Lower lobe of right lung (tissue), 2 donors: ENCODE measurements at regions not wholly inside any gene's neighbourhood (a gene's known extent, or its start where the extent isn't known, plus 50 kb on each side); places are given as distances from the start of the nearest gene placed in this dataset. TPM values are rescaled to one million over a fixed set of nuclear protein-coding genes. Genes with fewer than 3 reads are reported as not detected.

ENCODE experiments used
- ATAC-seq, 2 donors: fragments of 200-7000 bp; cut with Tn5 transposase; one replicate each; pipeline ENCODE4 v1.9.1; 2020 to 2022; ENCODE audit warnings: mild to moderate bottlenecking in 2 of 2, moderate library complexity in 2 of 2
- DNase-seq: peaks from one replicate; pipeline ENCODE4 v3.0.0-alpha.2; 2020
- H3K27ac ChIP-seq: fragments of 200-600 bp; one replicate; pipeline ENCODE4 v1.8.0; 2022
- H3K27me3 ChIP-seq: fragments of 200-600 bp; one replicate; pipeline ENCODE4 v1.8.0; 2022; ENCODE audit warnings: low read depth
- H3K36me3 ChIP-seq: fragments of 200-600 bp; one replicate; pipeline ENCODE4 v1.8.0; 2022; ENCODE audit warnings: mild to moderate bottlenecking
- H3K4me1 ChIP-seq: fragments of 200-600 bp; one replicate; pipeline ENCODE4 v1.8.0; 2022
- H3K4me3 ChIP-seq: fragments of 200-600 bp; one replicate; pipeline ENCODE4 v1.8.0; 2022; ENCODE audit warnings: mild to moderate bottlenecking
- H3K9me3 ChIP-seq: fragments of 200-600 bp; one replicate; pipeline ENCODE4 v1.8.0; 2022
- intact Hi-C: fragments of 100-400 bp; cut with DNase I; formaldehyde crosslinking; loops from one replicate; pipeline ENCODE4 v1.11.0; 2022
- microRNA-seq: library from miRNA; unstranded; fragments of <30 nt; microRNA quantifications from one replicate; pipeline ENCODE4 v1.2.0, GENCODE V29; 2020; ENCODE audit warnings: borderline number of aligned reads
- TF ChIP-seq, protein P1 (sequence below): fragments of 200-600 bp; IDR thresholded peaks from one replicate; pipeline ENCODE4 v1.8.0; 2022; ENCODE audit warnings: antibody characterized with exemption, mild to moderate bottlenecking
- donor health status: DM: no; HTN: yes; CAD: no; lungs with severe emphysema.

DNA sequence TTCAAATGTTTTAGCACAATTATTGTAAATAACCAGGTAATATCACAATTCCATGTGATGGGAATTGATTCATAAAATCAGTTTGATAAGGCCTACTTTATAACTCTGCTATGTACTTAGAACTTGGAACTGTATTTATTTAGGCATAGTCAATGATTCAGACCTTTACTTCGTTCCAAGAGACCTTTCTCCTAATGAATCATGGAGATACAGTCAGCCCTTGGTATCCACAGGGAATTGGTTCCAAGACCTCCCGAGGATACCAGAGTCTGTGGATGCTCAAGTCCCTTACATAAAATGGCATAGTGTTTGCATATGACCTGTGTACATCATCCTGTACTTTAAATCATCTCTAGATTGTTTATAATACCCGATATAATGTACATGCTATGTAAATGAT lies 60.8 kb upstream of the UMPS start:
- no peak for ATAC-seq
- intact Hi-C loops, result no loop called here
- DNase-seq, result no peak
- TF ChIP-seq, protein P1, sequence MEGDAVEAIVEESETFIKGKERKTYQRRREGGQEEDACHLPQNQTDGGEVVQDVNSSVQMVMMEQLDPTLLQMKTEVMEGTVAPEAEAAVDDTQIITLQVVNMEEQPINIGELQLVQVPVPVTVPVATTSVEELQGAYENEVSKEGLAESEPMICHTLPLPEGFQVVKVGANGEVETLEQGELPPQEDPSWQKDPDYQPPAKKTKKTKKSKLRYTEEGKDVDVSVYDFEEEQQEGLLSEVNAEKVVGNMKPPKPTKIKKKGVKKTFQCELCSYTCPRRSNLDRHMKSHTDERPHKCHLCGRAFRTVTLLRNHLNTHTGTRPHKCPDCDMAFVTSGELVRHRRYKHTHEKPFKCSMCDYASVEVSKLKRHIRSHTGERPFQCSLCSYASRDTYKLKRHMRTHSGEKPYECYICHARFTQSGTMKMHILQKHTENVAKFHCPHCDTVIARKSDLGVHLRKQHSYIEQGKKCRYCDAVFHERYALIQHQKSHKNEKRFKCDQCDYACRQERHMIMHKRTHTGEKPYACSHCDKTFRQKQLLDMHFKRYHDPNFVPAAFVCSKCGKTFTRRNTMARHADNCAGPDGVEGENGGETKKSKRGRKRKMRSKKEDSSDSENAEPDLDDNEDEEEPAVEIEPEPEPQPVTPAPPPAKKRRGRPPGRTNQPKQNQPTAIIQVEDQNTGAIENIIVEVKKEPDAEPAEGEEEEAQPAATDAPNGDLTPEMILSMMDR, result no peak
- no peaks in the 10 kb centered on the region for H3K27me3 ChIP-seq
- H3K9me3 ChIP-seq, result no peaks in the 10 kb centered on the region
- no peak overlapping the region for H3K27ac ChIP-seq
- no peaks in the 10 kb centered on the region for H3K4me1 ChIP-seq
- peaks cover 7% of the 10 kb centered on the region for H3K36me3 ChIP-seq
- no peak overlapping the region for H3K4me3 ChIP-seq

GRCh38 chr3:124671106-124671505 lies 59.1 kb upstream of the UMPS start:
- Histone ChIP-seq H3K4me3 (no peak overlapping the region), H3K4me1 (no peaks in the 10 kb centered on the region), H3K9me3 (no peaks in the 10 kb centered on the region), H3K27me3 (no peaks in the 10 kb centered on the region), H3K27ac (no peak overlapping the region), H3K36me3 (peaks cover 16% of the 10 kb centered on the region)
- DNase-seq (no peak), ATAC-seq (peak in 1 of 2 donors; percentile 35)
- intact Hi-C loops, result no loop called here
- TF ChIP-seq, protein P1, result no peak

DNA sequence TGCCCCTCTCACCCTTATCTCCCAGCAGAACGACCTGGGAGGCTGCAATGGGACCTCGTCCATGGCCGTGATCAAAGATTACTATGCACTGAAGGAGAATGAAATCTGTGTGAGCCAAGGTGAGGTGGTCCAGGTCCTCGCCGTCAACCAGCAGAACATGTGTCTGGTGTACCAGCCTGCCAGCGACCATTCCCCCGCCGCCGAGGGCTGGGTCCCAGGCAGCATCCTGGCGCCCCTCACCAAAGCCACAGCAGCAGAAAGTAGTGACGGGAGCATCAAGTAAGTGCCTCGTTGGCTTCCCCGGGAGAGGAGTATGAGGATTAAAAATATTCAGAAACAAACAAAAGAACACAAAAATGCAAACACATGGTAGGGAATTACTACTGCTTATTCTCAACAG lies 55.9 kb upstream of the UMPS start:
- intact Hi-C loops, result no loop called here
- H3K27ac ChIP-seq, result no peak overlapping the region
- no peak overlapping the region for H3K4me3 ChIP-seq
- H3K9me3 ChIP-seq, result no peaks in the 10 kb centered on the region
- DNase-seq (no peak), ATAC-seq (no peak)
- no peaks in the 10 kb centered on the region for H3K27me3 ChIP-seq
- H3K36me3 ChIP-seq, result peaks cover 16% of the 10 kb centered on the region
- H3K4me1 ChIP-seq, result no peaks in the 10 kb centered on the region
- TF ChIP-seq, protein P1, result no peak

DNA sequence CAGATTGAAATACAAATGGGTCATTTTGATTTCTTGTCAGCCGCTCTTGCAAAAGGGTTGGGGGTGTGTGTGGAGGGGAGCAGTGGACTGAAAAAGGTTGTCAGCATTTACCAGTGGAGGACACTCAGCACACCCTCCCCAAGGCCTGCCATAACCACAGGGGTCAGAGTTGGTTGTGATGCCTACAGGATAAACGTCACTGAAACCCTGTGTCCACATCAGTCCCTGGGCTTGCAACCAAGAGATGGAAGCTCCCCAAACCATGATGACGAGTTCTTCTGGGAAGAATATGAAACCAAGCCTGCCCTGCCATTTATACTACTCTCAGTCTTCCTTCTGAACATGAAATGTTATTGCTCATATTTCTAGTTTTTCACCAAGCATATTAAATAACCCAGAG lies 54.0 kb upstream of the UMPS start:
- Histone ChIP-seq H3K4me1 (no peaks in the 10 kb centered on the region), H3K27me3 (no peaks in the 10 kb centered on the region), H3K36me3 (peaks cover 16% of the 10 kb centered on the region), H3K4me3 (no peak overlapping the region), H3K27ac (no peak overlapping the region), H3K9me3 (no peaks in the 10 kb centered on the region)
- intact Hi-C loops, result no loop called here
- DNase-seq (no peak), ATAC-seq (no peak)
- TF ChIP-seq, protein P1, result no peak

DNA sequence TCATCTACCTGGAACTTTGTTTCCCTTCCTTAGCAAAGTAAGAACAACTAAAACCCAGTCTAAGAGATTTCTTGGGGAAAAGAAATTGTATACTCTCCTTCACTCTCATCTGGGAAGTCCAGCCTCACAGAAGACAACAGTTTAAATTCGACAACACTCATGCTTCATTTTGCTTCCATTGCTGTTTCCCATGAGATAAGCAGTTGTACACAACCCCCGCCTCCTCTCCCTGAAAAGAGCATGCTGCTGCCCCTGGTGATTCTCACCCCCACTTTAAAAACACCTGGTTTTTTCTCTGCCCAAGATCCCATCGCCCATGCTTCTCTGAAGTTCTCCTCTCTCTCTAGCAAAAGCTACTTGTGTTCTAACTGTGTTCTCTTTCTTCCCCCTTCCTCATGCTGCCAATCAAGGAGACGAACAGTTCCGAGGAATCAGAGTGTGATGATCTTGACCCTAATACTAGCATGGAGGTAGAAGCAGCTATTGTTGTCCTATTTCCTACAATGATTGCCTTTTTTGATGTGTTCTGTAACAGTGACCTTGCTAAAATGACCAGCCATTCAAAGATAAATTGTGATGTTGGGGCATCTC lies 51.1 kb upstream of the UMPS start:
- DNase-seq (no peak), ATAC-seq (no peak)
- TF ChIP-seq, protein P1, result no peak
- Histone ChIP-seq H3K27ac (no peak overlapping the region), H3K4me3 (no peak overlapping the region), H3K27me3 (no peaks in the 10 kb centered on the region), H3K4me1 (no peaks in the 10 kb centered on the region), H3K9me3 (no peaks in the 10 kb centered on the region), H3K36me3 (peaks cover 9% of the 10 kb centered on the region)
- intact Hi-C loops, result no loop called here

Small RNAs in the stretch of these regions (microRNA-seq; reads per million reads assigned to microRNA genes)
- gene MIR5002, result not detected
- gene MIR6083, result not detected
